ENCODE measurements at regions not wholly inside any gene's neighbourhood (a gene's known extent, or its start where the extent isn't known, plus 50 kb on each side); places are given as distances from the start of the nearest gene placed in this dataset.

GRCh38 chr12:125283521-125283920, 218.3 kb downstream of the AACS start:
- H3K4me1 ChIP-seq (ENCODE audit: insufficient read depth, low read length, severe bottlenecking) = no peaks in the 10 kb centered on the region
- no peaks in the 10 kb centered on the region for H3K36me3 ChIP-seq (ENCODE audit: insufficient read depth, low read length)
- no peak overlapping the region for H3K4me3 ChIP-seq (ENCODE audit: low read depth, low read length, poor library complexity, severe bottlenecking)
- H3K4me2 ChIP-seq (ENCODE audit: low read length) = no peak overlapping the region
- H3K9me3 ChIP-seq (ENCODE audit: low read length) = no peaks in the 10 kb centered on the region
- no peak overlapping the region for H2AFZ ChIP-seq (ENCODE audit: low read length)
- H3K27ac ChIP-seq (ENCODE audit: low read depth, low read length, poor library complexity, severe bottlenecking) = no peak overlapping the region
- H3F3A ChIP-seq (ENCODE audit: insufficient read depth, low read length) = no peaks in the 10 kb centered on the region
- no peaks in the 10 kb centered on the region for H4K20me1 ChIP-seq (ENCODE audit: insufficient read depth, low read length)
- H3K79me2 ChIP-seq (ENCODE audit: insufficient read depth, low read length) = no peaks in the 10 kb centered on the region
- H3K9me2 ChIP-seq (ENCODE audit: low read depth, low read length) = no peaks in the 10 kb centered on the region
- H3K9ac ChIP-seq (ENCODE audit: low read length) = no peak overlapping the region
- no peak for TF ChIP-seq CTCF (IDR thresholded peaks at IDR 0.05; ENCODE audit: low read length)
- H3K27me3 ChIP-seq (ENCODE audit: insufficient read depth, low read length) = 0 out of 2 replicates have a peak, but pooled peaks cover 5% of the 10 kb centered on the region

- Histone ChIP-seq H3K36me3 (ENCODE audit: insufficient read depth, low read length) (no peaks in the 10 kb centered on the region), H3K79me2 (ENCODE audit: insufficient read depth, low read length) (no peaks in the 10 kb centered on the region), H3K4me2 (ENCODE audit: low read length) (no peak overlapping the region)
These were observed 218.9 kb downstream of the AACS start for GRCh38 chr12:125284087-125284486.

DNA sequence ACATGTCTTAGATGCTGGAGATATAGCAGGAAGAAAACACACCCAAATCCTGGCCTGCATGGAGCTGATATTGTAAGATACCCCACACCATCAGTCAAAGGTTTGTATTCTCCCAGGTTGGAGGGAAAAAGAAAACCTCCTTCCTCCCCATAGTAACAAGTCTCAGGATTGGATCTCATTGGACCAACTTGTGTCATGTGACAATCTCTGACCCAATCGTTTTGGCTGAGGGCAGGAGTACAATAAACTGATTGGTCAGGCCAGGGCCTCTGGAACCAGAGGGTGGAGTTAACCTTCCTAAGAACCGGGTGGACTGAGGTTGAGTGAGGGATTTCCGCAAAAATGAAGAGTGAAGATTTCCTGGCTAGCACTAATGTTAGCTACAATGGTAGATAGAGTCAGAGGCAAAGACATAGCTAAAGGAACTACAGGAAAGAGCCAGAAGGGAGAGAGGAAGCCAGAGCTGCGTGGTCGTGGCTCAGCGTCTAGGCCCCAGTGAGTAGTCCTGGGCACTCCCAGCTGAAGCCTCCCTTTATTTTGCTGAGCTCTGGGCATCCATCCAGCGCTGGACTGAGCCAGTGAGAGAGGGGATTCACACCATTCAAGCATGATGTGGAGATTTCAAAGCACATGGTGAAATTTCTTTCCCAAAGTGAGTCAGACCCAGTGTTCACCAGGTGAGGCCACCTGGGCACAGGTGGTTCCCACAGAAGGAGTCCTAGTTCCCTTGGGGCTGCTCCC, 219.9 kb downstream of the AACS start:
- Histone ChIP-seq H3K9me3 (ENCODE audit: low read length) (no peaks in the 10 kb centered on the region), H3K27ac (ENCODE audit: low read depth, low read length, poor library complexity, severe bottlenecking) (no peak overlapping the region), H3K4me2 (ENCODE audit: low read length) (no peak overlapping the region), H2AFZ (ENCODE audit: low read length) (no peak overlapping the region), H3K4me1 (ENCODE audit: insufficient read depth, low read length, severe bottlenecking) (no peaks in the 10 kb centered on the region), H3K36me3 (ENCODE audit: insufficient read depth, low read length) (no peaks in the 10 kb centered on the region), H3K79me2 (ENCODE audit: insufficient read depth, low read length) (no peaks in the 10 kb centered on the region), H3K9me2 (ENCODE audit: low read depth, low read length) (no peaks in the 10 kb centered on the region), H3K9ac (ENCODE audit: low read length) (no peak overlapping the region), H3F3A (ENCODE audit: insufficient read depth, low read length) (no peaks in the 10 kb centered on the region), H3K4me3 (ENCODE audit: low read depth, low read length, poor library complexity, severe bottlenecking) (no peak overlapping the region), H3K27me3 (ENCODE audit: insufficient read depth, low read length) (0 out of 2 replicates have a peak, but pooled peaks cover 5% of the 10 kb centered on the region), H4K20me1 (ENCODE audit: insufficient read depth, low read length) (no peaks in the 10 kb centered on the region)
- TF ChIP-seq CTCF (IDR thresholded peaks at IDR 0.05; ENCODE audit: low read length) (no peak), EZH2 (IDR thresholded peaks at IDR 0.05; ENCODE audit: borderline replicate concordance, low read length) (no peak)

More at GRCh38 chr12:125284087-125284486, 218.9 kb downstream of the AACS start:
- Histone ChIP-seq H3K27ac (ENCODE audit: low read depth, low read length, poor library complexity, severe bottlenecking) (no peak overlapping the region), H3K27me3 (ENCODE audit: insufficient read depth, low read length) (0 out of 2 replicates have a peak, but pooled peaks cover 5% of the 10 kb centered on the region), H3K9me2 (ENCODE audit: low read depth, low read length) (no peaks in the 10 kb centered on the region), H3K4me3 (ENCODE audit: low read depth, low read length, poor library complexity, severe bottlenecking) (no peak overlapping the region), H3F3A (ENCODE audit: insufficient read depth, low read length) (no peaks in the 10 kb centered on the region), H4K20me1 (ENCODE audit: insufficient read depth, low read length) (no peaks in the 10 kb centered on the region), H3K9me3 (ENCODE audit: low read length) (no peaks in the 10 kb centered on the region), H2AFZ (ENCODE audit: low read length) (no peak overlapping the region), H3K9ac (ENCODE audit: low read length) (no peak overlapping the region), H3K4me1 (ENCODE audit: insufficient read depth, low read length, severe bottlenecking) (no peaks in the 10 kb centered on the region)
- TF ChIP-seq EZH2 (IDR thresholded peaks at IDR 0.05; ENCODE audit: borderline replicate concordance, low read length) (no peak), CTCF (IDR thresholded peaks at IDR 0.05; ENCODE audit: low read length) (no peak)
